H9 (cell line): ENCODE measurements at regions not wholly inside any gene's neighbourhood (a gene's known extent, or its start where the extent isn't known, plus 50 kb on each side); places are given as distances from the start of the nearest gene placed in this dataset.

Source experiments
- DNase-seq: peaks from one replicate; pipeline ENCODE4 v3.0.0-alpha.2; 2017
- H2AFZ ChIP-seq: one replicate; pipeline ENCODE4 v1.6.1; 2013; ENCODE audit warnings: mild to moderate bottlenecking, low read length, control low read depth, moderate library complexity
- H2AK5ac ChIP-seq: 2 replicates; pipeline ENCODE4 v1.6.1; 2013; ENCODE audit warnings: low read length, control low read depth, mixed read lengths; ENCODE audit not compliant: insufficient read length
- H2BK120ac ChIP-seq: one replicate; pipeline ENCODE4 v1.6.1; 2013; ENCODE audit warnings: low read depth, mild to moderate bottlenecking, low read length, control low read depth, inconsistent platforms; ENCODE audit not compliant: poor library complexity, severe bottlenecking
- H2BK12ac ChIP-seq: 2 replicates; pipeline ENCODE4 v1.6.1; 2013; ENCODE audit warnings: low read length, control low read depth, mixed read lengths, low read depth; ENCODE audit not compliant: insufficient read length
- H2BK15ac ChIP-seq: 2 replicates; pipeline ENCODE4 v1.6.1; 2013; ENCODE audit warnings: low read depth, low read length, control low read depth
- H2BK20ac ChIP-seq: one replicate; pipeline ENCODE4 v1.6.1; 2013; ENCODE audit warnings: low read depth, mild to moderate bottlenecking, low read length, control low read depth, inconsistent platforms; ENCODE audit not compliant: poor library complexity, severe bottlenecking
- H2BK5ac ChIP-seq: 2 replicates; pipeline ENCODE4 v1.6.1; 2013; ENCODE audit warnings: low read length, control low read depth, mixed read lengths; ENCODE audit not compliant: insufficient read length
- H3K14ac ChIP-seq: 2 replicates; pipeline ENCODE4 v1.6.1; 2013; ENCODE audit warnings: low read length, control low read depth; ENCODE audit not compliant: insufficient read depth
- H3K18ac ChIP-seq: 2 replicates; pipeline ENCODE4 v1.6.1; 2013; ENCODE audit warnings: low read depth, mild to moderate bottlenecking, mixed read lengths, low read length, control low read depth; ENCODE audit not compliant: insufficient read length
- H3K23ac ChIP-seq: 2 replicates; pipeline ENCODE4 v1.6.1; 2013; ENCODE audit warnings: low read length, control low read depth, mixed read lengths, low read depth; ENCODE audit not compliant: insufficient read length
- H3K23me2 ChIP-seq: 2 replicates; pipeline ENCODE4 v1.6.1; 2013; ENCODE audit warnings: low read depth, mild to moderate bottlenecking, mixed read lengths, low read length, control low read depth; ENCODE audit not compliant: insufficient read length, poor library complexity, severe bottlenecking
- H3K27ac ChIP-seq: 2 replicates; pipeline ENCODE4 v1.5.1; 2013; ENCODE audit warnings: low read length, control low read depth, mixed read lengths, low read depth; ENCODE audit not compliant: insufficient read length
- H3K27me3 ChIP-seq: 2 replicates; pipeline ENCODE4 v1.6.1; 2013; ENCODE audit warnings: low read length, control low read depth, inconsistent platforms; ENCODE audit not compliant: insufficient read depth
- H3K4ac ChIP-seq: 2 replicates; pipeline ENCODE4 v1.6.1; 2013; ENCODE audit warnings: low read depth, mild to moderate bottlenecking, control low read depth, inconsistent platforms, low read length, moderate library complexity
- H3K4me1 ChIP-seq: 2 replicates; pipeline ENCODE4 v1.6.1; 2013; ENCODE audit warnings: low read length, control low read depth, inconsistent platforms; ENCODE audit not compliant: insufficient read depth
- H3K4me2 ChIP-seq: 2 replicates; pipeline ENCODE4 v1.6.1; 2013; ENCODE audit warnings: low read length, control low read depth, mixed read lengths; ENCODE audit not compliant: insufficient read length, insufficient read depth
- H3K56ac ChIP-seq: 2 replicates; pipeline ENCODE4 v1.6.1; 2013; ENCODE audit warnings: low read depth, mild to moderate bottlenecking, mixed read lengths, low read length, control low read depth; ENCODE audit not compliant: insufficient read length
- H3K79me1 ChIP-seq: 2 replicates; pipeline ENCODE4 v1.6.1; 2013; ENCODE audit warnings: low read depth, mild to moderate bottlenecking, moderate library complexity, low read length, control low read depth, inconsistent platforms; ENCODE audit not compliant: insufficient read depth, poor library complexity, severe bottlenecking
- H3K79me2 ChIP-seq: 2 replicates; pipeline ENCODE4 v1.6.1; 2013; ENCODE audit warnings: low read length, control low read depth, inconsistent platforms; ENCODE audit not compliant: insufficient read depth
- H3K9ac ChIP-seq: 2 replicates; pipeline ENCODE4 v1.6.1; 2013; ENCODE audit warnings: low read length, control low read depth, mixed read lengths; ENCODE audit not compliant: insufficient read length; ENCODE audit errors: extremely low read depth
- H3K9me3 ChIP-seq: one replicate; pipeline ENCODE4 v1.6.1; 2013; ENCODE audit warnings: low read depth, low read length, inconsistent platforms; ENCODE audit not compliant: control insufficient read depth
- H3T11ph ChIP-seq: one replicate; pipeline ENCODE4 v1.6.1; 2013; ENCODE audit warnings: mild to moderate bottlenecking, low read length, control low read depth, inconsistent platforms
- H4K20me1 ChIP-seq: one replicate; pipeline ENCODE4 v1.6.1; 2013; ENCODE audit not compliant: control insufficient read depth, insufficient read length, insufficient read depth
- H4K5ac ChIP-seq: 2 replicates; pipeline ENCODE4 v1.6.1; 2013; ENCODE audit warnings: low read depth, mild to moderate bottlenecking, mixed read lengths, low read length, control low read depth; ENCODE audit not compliant: insufficient read length
- H4K8ac ChIP-seq: replicated peaks from 2 replicates; pipeline ENCODE4 v1.6.1; 2013; ENCODE audit warnings: low read length, control low read depth, mixed read lengths, low read depth; ENCODE audit not compliant: insufficient read length
- H4K91ac ChIP-seq: 2 replicates; pipeline ENCODE4 v1.6.1; 2013; ENCODE audit warnings: low read depth, mild to moderate bottlenecking, moderate library complexity, mixed read lengths, low read length, control low read depth; ENCODE audit not compliant: insufficient read length
- H3K27ac Mint-ChIP-seq, 3 experiments: 2 replicates in 2 of 3; 3 replicates in 1 of 3; pipeline ENCODE4 v1.8.0; 2020 to 2021; ENCODE audit warnings: mixed read lengths in 3 of 3, mild to moderate bottlenecking in 1 of 3, moderate library complexity in 1 of 3
- H3K27me3 Mint-ChIP-seq: 2 replicates; pipeline ENCODE4 v1.8.0; 2021; ENCODE audit warnings: low read depth, mild to moderate bottlenecking, moderate library complexity, mixed read lengths
- H3K36me3 Mint-ChIP-seq, 3 experiments: 2 replicates in 2 of 3; 3 replicates in 1 of 3; pipeline ENCODE4 v1.8.0; 2020 to 2021; ENCODE audit warnings: low read depth in 3 of 3, mixed read lengths in 3 of 3; ENCODE audit not compliant: insufficient read depth in 1 of 3
- H3K4me1 Mint-ChIP-seq, 2 experiments: 2 replicates each; pipeline ENCODE4 v1.8.0; 2020; ENCODE audit warnings: mixed read lengths in 2 of 2
- H3K4me3 Mint-ChIP-seq, 2 experiments: 2 replicates in 1 of 2; 3 replicates in 1 of 2; pipeline ENCODE4 v1.8.0; 2020 to 2021; ENCODE audit warnings: mild to moderate bottlenecking in 2 of 2, mixed read lengths in 2 of 2, moderate library complexity in 1 of 2
- H3K9me3 Mint-ChIP-seq, 2 experiments: 2 replicates in 1 of 2; 3 replicates in 1 of 2; pipeline ENCODE4 v1.8.0; 2020; ENCODE audit warnings: mild to moderate bottlenecking in 2 of 2, mixed read lengths in 2 of 2, moderate library complexity in 1 of 2
- WGBS: extraction: QIAGEN DNeasy Blood & Tissue Kit; methylation state at CpG from one replicate; pipeline ENCODE4 v1.1.7; 2013; ENCODE audit warnings: missing lambda C conversion rate, low lambda C conversion rate, mixed read lengths; ENCODE audit not compliant: insufficient read length; ENCODE audit errors: extremely low coverage; 5-methylcytosine and 5-hydroxymethylcytosine counted together
- TF ChIP-seq, protein P1 (sequence below): fragments of 200-600 bp; sonication (generic); conservative IDR thresholded peaks from 3 replicates; pipeline ENCODE4 v1.8.0; 2021; ENCODE audit warnings: antibody characterized with exemption, mild to moderate bottlenecking

DNA sequence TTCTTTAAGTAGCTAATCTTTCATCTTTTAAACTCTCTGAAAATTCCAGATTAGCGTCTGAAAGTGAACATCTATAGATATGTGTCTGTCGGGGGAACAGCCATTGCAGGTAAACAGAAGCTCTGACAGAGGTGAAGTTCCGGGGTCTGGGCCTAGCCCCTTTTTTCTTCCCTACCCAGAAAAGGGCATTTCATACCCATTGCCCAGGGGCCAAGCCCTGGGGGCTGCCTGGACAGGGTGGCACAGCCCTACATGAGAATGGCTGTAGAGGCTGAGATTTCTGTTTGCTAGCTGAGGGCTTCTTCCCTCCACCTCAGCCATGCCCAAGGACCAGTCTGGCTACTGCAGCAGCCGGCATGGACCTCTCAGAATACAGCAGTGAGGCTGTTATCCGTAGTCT is 327.0 kb upstream of the PLET1 start:
- Histone ChIP-seq H4K20me1 (no peaks in the 10 kb centered on the region), H2BK120ac (no peak overlapping the region), H2BK12ac (no peak overlapping the region), H3K23me2 (no peaks in the 10 kb centered on the region), H3K23ac (no peak overlapping the region), H2BK20ac (no peak overlapping the region), H2BK5ac (no peak overlapping the region), H2AFZ (no peak overlapping the region), H2BK15ac (no peak overlapping the region), H3K27ac (no peak overlapping the region), H4K91ac (no peak overlapping the region), H3K4ac (no peak overlapping the region), H3K4me1 (peaks cover 3% of the 10 kb centered on the region), H3K4me2 (no peak overlapping the region), H3K9ac (no peak overlapping the region), H3K79me2 (no peaks in the 10 kb centered on the region), H3K18ac (no peak overlapping the region), H3K56ac (no peak overlapping the region), H3K27me3 (no peaks in the 10 kb centered on the region), H3K79me1 (no peaks in the 10 kb centered on the region), H3K14ac (no peak overlapping the region), H3T11ph (no peak overlapping the region), H3K9me3 (no peaks in the 10 kb centered on the region), H4K5ac (no peak overlapping the region), H4K8ac (no peak overlapping the region), H2AK5ac (no peak overlapping the region)
- Mint-ChIP-seq H3K4me1 (peaks cover 37 to 41% of the 10 kb centered on the region in 2 experiments), H3K27me3 (no peaks in the 10 kb centered on the region; the same call in 1 of the 2 replicates), H3K9me3 (no peaks in the 10 kb centered on the region; a peak in 1 of 5 replicates), H3K36me3 (no peaks in the 10 kb centered on the region; a peak in 1 of 7 replicates), H3K4me3 (no peak overlapping the region), H3K27ac (no peak overlapping the region)
- no peak for DNase-seq
- TF ChIP-seq, protein P1, sequence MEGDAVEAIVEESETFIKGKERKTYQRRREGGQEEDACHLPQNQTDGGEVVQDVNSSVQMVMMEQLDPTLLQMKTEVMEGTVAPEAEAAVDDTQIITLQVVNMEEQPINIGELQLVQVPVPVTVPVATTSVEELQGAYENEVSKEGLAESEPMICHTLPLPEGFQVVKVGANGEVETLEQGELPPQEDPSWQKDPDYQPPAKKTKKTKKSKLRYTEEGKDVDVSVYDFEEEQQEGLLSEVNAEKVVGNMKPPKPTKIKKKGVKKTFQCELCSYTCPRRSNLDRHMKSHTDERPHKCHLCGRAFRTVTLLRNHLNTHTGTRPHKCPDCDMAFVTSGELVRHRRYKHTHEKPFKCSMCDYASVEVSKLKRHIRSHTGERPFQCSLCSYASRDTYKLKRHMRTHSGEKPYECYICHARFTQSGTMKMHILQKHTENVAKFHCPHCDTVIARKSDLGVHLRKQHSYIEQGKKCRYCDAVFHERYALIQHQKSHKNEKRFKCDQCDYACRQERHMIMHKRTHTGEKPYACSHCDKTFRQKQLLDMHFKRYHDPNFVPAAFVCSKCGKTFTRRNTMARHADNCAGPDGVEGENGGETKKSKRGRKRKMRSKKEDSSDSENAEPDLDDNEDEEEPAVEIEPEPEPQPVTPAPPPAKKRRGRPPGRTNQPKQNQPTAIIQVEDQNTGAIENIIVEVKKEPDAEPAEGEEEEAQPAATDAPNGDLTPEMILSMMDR: no peak
- WGBS: no CpG with 5 or more reads among the region's 5 CpGs
